ENCODE measurements at regions not wholly inside any gene's neighbourhood (a gene's known extent, or its start where the extent isn't known, plus 50 kb on each side); places are given as distances from the start of the nearest gene placed in this dataset.

DNA sequence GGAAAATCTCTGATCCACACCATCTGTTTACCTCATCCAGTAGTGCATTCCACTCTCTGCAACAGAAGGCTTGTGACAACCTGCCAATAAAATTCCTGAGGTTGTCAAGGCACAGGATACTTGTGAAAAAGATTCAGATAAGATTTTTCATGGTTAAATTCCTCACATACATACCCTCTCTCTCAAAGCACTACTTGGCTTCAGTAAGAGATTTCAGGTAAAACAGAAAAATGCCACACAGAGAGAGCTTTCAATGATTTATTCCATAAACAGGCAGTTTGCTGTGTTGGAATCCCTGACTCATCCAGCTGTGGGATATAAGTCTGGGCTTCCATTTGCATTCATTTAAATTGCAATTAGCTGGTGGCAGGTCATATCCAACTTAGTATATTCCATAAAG, 99.7 kb upstream of the CAV2 start:
- Histone ChIP-seq H4K20me1 (replicated peaks; ENCODE audit: control insufficient read depth, insufficient read depth, low read length) (no peaks in the 10 kb centered on the region), H3K9me3 (replicated peaks; ENCODE audit: control insufficient read depth, insufficient read depth, low read depth, low read length) (no peaks in the 10 kb centered on the region), H3K9ac (ENCODE audit: insufficient read depth in 1 of 2, low read depth in 2 of 2, low read length in 2 of 2) (no peak overlapping the region), H3K79me2 (ENCODE audit: control insufficient read depth, insufficient read depth, low read length) (no peaks in the 10 kb centered on the region), H3K9me1 (ENCODE audit: control insufficient read depth, insufficient read depth, low read length) (no peaks in the 10 kb centered on the region), H3K4me1 (replicated peaks in 1 of 2; ENCODE audit: control insufficient read depth in 2 of 2, insufficient read depth in 2 of 2, low read length in 2 of 2) (no peaks in the 10 kb centered on the region), H3K4me3 (no peak overlapping the region), H2AFZ (ENCODE audit: low read depth, low read length) (no peak overlapping the region), H3K36me3 (ENCODE audit: control insufficient read depth, insufficient read depth, low read length) (no peaks in the 10 kb centered on the region), H3K27ac (ENCODE audit: extremely low read depth, low read depth, low read length) (no peak overlapping the region), H3K27me3 (ENCODE audit: control insufficient read depth in 2 of 2, insufficient read depth in 2 of 2, low read length in 2 of 2) (peaks cover 0 to 6% of the 10 kb centered on the region in 2 experiments; a peak in 1 of 5 replicates), H3K4me2 (ENCODE audit: insufficient read depth, low read length) (no peak overlapping the region)
- TF ChIP-seq SREBF1 (IDR thresholded peaks at IDR 0.05; ENCODE audit: borderline replicate concordance, low read depth, low read length) (no peak), ZNF766 (CRISPR knock-in tag; conservative IDR thresholded peaks at IDR 0.05) (no peak), CEBPG (CRISPR knock-in tag; IDR thresholded peaks at IDR 0.05) (no peak), CEBPG (tag; conservative IDR thresholded peaks at IDR 0.05 in 1 of 2, IDR thresholded peaks at IDR 0.05 in 1 of 2) (no peak), U2AF2 (optimal IDR thresholded peaks at IDR 0.05; ENCODE audit: low read depth, low read length) (no peak), ZKSCAN3 (CRISPR knock-in tag; IDR thresholded peaks at IDR 0.05) (no peak), ARHGAP35 (IDR thresholded peaks at IDR 0.05; ENCODE audit: partially characterized antibody) (no peak), ETS2 (tag; IDR thresholded peaks at IDR 0.05; ENCODE audit: borderline replicate concordance, poor library complexity, severe bottlenecking) (no peak), SMC3 (conservative IDR thresholded peaks at IDR 0.05; ENCODE audit: insufficient read depth, low read depth, low read length) (no peak), ZNF408 (CRISPR knock-in tag; IDR thresholded peaks at IDR 0.05; ENCODE audit: low read depth) (no peak)
- TF ChIP-seq, protein P1, sequence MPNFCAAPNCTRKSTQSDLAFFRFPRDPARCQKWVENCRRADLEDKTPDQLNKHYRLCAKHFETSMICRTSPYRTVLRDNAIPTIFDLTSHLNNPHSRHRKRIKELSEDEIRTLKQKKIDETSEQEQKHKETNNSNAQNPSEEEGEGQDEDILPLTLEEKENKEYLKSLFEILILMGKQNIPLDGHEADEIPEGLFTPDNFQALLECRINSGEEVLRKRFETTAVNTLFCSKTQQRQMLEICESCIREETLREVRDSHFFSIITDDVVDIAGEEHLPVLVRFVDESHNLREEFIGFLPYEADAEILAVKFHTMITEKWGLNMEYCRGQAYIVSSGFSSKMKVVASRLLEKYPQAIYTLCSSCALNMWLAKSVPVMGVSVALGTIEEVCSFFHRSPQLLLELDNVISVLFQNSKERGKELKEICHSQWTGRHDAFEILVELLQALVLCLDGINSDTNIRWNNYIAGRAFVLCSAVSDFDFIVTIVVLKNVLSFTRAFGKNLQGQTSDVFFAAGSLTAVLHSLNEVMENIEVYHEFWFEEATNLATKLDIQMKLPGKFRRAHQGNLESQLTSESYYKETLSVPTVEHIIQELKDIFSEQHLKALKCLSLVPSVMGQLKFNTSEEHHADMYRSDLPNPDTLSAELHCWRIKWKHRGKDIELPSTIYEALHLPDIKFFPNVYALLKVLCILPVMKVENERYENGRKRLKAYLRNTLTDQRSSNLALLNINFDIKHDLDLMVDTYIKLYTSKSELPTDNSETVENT (CRISPR knock-in tag; IDR thresholded peaks at IDR 0.05), result no peak
- TF ChIP-seq, protein P2, sequence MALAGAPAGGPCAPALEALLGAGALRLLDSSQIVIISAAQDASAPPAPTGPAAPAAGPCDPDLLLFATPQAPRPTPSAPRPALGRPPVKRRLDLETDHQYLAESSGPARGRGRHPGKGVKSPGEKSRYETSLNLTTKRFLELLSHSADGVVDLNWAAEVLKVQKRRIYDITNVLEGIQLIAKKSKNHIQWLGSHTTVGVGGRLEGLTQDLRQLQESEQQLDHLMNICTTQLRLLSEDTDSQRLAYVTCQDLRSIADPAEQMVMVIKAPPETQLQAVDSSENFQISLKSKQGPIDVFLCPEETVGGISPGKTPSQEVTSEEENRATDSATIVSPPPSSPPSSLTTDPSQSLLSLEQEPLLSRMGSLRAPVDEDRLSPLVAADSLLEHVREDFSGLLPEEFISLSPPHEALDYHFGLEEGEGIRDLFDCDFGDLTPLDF (CRISPR knock-in tag; IDR thresholded peaks at IDR 0.05), result no peak
- TF ChIP-seq, protein P3, sequence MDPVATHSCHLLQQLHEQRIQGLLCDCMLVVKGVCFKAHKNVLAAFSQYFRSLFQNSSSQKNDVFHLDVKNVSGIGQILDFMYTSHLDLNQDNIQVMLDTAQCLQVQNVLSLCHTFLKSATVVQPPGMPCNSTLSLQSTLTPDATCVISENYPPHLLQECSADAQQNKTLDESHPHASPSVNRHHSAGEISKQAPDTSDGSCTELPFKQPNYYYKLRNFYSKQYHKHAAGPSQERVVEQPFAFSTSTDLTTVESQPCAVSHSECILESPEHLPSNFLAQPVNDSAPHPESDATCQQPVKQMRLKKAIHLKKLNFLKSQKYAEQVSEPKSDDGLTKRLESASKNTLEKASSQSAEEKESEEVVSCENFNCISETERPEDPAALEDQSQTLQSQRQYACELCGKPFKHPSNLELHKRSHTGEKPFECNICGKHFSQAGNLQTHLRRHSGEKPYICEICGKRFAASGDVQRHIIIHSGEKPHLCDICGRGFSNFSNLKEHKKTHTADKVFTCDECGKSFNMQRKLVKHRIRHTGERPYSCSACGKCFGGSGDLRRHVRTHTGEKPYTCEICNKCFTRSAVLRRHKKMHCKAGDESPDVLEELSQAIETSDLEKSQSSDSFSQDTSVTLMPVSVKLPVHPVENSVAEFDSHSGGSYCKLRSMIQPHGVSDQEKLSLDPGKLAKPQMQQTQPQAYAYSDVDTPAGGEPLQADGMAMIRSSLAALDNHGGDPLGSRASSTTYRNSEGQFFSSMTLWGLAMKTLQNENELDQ (CRISPR knock-in tag; IDR thresholded peaks at IDR 0.05; ENCODE audit: borderline replicate concordance), result no peak
- POLR2A ChIA-PET, result no interaction called here
- no peak for FAIRE-seq
- in situ Hi-C loops (cut with MboI), result no loop called here
- intact Hi-C loops (cut with micrococcal nuclease), result no loop called here
- BruUV-seq (replicated peaks), result no TSS peak
- no peak for DNase-seq (ENCODE audit: extremely low read depth in 1 of 4, low spot score in 3 of 4)
- no peak for ATAC-seq
- CTCF ChIA-PET (ENCODE audit: low intra/inter-chr PET ratio), result no interaction called here

All from K562 (cell line).